GM21515 (cell line): ENCODE measurements at regions not wholly inside any gene's neighbourhood (a gene's known extent, or its start where the extent isn't known, plus 50 kb on each side); places are given as distances from the start of the nearest gene placed in this dataset.

Experiments
- ATAC-seq: cut with Tn5 transposase; IDR thresholded peaks from one replicate; pipeline ENCODE4 v1.9.1; 2021; ENCODE audit not compliant: unreplicated experiment

GRCh38 chr16:74100395-74101326 is 196.0 kb upstream of the PSMD7 start:
- no peak for ATAC-seq

GRCh38 chr16:74099530-74099929 is 197.1 kb upstream of the PSMD7 start:
- no peak for ATAC-seq

- no peak for ATAC-seq
Measured at GRCh38 chr16:74094962-74095361, 201.7 kb upstream of the PSMD7 start.

- no peak for ATAC-seq
Measured at GRCh38 chr16:74094514-74094913, 202.1 kb upstream of the PSMD7 start.

- no peak for ATAC-seq
Measured at GRCh38 chr16:74092336-74092735, 204.3 kb upstream of the PSMD7 start.

- ATAC-seq: no peak
Measured at GRCh38 chr16:74090871-74091270, 205.7 kb upstream of the PSMD7 start.

GRCh38 chr16:74083541-74083940 is 213.1 kb upstream of the PSMD7 start:
- no peak for ATAC-seq

GRCh38 chr16:74080311-74080710 is 216.3 kb upstream of the PSMD7 start:
- ATAC-seq: no peak

- ATAC-seq: no peak
Measured at GRCh38 chr16:74079232-74079586, 217.4 kb upstream of the PSMD7 start.

GRCh38 chr16:74078511-74079231 is 217.9 kb upstream of the PSMD7 start:
- no peak for ATAC-seq

- no peak for ATAC-seq
Measured at GRCh38 chr16:74076568-74076967, 220.0 kb upstream of the PSMD7 start.

GRCh38 chr16:74075393-74075792 is 221.2 kb upstream of the PSMD7 start:
- no peak for ATAC-seq

GRCh38 chr16:74073456-74073855 is 223.2 kb upstream of the PSMD7 start:
- ATAC-seq: no peak

- no peak for ATAC-seq
Measured at GRCh38 chr16:74071996-74072535, 224.5 kb upstream of the PSMD7 start.

- no peak for ATAC-seq
Measured at GRCh38 chr16:74070237-74070636, 226.4 kb upstream of the PSMD7 start.

GRCh38 chr16:74064120-74064735 is 232.4 kb upstream of the PSMD7 start:
- no peak for ATAC-seq

GRCh38 chr16:74053826-74054225 is 242.8 kb upstream of the PSMD7 start:
- no peak for ATAC-seq

GRCh38 chr16:74053312-74053711 is 243.3 kb upstream of the PSMD7 start:
- no peak for ATAC-seq

GRCh38 chr16:74052016-74052415 is 244.6 kb upstream of the PSMD7 start:
- ATAC-seq: no peak

GRCh38 chr16:74049027-74049426 is 247.6 kb upstream of the PSMD7 start:
- ATAC-seq: no peak

GRCh38 chr16:74046524-74046923 is 250.1 kb upstream of the PSMD7 start:
- no peak for ATAC-seq

GRCh38 chr16:74045513-74045912 is 251.1 kb upstream of the PSMD7 start:
- ATAC-seq: no peak
